ENCODE measurements at regions not wholly inside any gene's neighbourhood (a gene's known extent, or its start where the extent isn't known, plus 50 kb on each side); places are given as distances from the start of the nearest gene placed in this dataset.
"Not testable (repeated sequence)": the region's sequence is repeated elsewhere in the genome, so short reads cannot be mapped to it uniquely, and the experiment has no call there.

DNA sequence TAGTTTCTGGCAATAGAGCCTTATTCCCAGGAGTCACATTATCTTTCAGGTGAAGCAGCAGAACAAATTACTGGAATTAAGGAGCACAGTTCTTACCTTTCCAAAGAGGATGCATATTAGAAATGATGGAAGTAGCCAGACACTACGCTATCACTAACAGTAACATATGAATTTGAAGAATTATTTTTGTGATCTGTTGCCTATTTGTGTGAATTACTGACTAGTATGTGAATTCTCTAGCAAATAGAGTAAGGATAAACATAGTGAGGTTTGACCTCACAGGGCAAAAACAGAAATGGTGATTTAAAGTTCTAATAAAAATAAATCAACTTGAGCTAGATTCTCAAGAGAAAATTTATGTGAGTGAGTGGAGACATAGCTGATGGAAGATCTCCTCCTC, 1299.3 kb downstream of the XPNPEP1 start:
- FAIRE-seq = no peak

DNA sequence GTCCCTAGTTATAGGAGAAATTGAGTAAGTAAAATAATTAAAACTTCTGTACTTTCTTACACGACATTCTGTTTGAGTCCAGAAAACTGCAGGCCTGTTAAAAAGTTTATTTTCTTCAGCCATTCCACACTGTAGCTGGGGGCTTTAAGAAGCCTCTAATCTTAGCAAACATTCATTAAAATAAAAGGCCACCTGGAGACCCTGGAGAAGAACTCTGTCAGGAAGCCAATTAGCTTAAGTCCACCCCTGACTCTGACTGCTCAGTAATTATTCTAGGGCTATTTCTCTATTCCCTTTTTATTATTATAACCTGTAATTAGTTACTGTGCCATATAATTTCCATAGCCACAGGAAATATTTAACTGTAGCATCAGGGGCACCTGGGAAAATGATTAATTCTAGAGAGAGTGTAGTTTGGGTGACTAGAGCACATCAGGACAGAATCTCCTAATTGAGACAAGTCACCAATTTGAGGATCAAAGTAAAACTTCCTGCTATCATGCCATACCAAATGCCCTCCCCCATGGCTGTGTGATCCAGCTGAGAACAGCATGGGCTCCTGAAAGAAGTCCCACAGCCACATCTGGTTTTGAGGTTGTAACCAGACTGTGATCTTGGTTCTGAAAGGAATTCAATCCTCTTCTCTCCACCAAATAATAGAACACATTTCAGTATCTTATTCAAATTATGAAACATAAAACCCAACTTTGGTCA, 1302.3 kb downstream of the XPNPEP1 start:
- FAIRE-seq = no peak

DNA sequence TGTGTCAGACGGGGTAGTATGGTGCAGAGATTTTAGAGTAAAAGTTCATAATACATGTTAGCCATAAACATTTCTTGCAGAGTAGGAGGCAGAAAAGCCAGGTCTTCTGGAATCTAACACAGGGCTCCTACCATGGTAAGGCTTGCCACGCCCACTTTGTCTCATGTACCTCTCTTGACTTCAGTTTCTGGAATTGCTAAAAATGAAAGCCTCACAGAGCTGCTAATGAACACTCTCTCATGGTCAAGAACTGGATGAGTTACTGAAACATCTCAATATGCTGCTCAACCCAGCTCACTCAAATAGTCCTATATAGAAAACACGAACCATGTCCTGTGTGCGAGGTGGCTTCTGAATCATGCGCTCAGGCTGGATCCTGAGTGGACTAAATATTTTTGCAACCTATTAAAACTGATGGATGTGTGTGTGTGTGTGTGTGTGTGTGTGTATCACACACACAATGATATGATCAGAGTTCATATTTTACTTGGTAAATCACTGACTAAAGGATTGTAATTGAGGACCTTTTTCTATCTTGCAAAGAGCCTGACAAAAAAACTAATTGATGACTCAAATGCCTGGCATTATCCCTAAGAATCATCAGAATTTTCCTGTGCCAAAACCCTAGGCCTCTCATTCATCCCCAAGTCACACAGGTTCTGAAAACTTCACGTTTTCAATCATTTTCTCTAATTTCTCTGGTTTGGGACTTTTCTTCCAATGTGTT, 1306.6 kb downstream of the XPNPEP1 start:
- FAIRE-seq = no peak

DNA sequence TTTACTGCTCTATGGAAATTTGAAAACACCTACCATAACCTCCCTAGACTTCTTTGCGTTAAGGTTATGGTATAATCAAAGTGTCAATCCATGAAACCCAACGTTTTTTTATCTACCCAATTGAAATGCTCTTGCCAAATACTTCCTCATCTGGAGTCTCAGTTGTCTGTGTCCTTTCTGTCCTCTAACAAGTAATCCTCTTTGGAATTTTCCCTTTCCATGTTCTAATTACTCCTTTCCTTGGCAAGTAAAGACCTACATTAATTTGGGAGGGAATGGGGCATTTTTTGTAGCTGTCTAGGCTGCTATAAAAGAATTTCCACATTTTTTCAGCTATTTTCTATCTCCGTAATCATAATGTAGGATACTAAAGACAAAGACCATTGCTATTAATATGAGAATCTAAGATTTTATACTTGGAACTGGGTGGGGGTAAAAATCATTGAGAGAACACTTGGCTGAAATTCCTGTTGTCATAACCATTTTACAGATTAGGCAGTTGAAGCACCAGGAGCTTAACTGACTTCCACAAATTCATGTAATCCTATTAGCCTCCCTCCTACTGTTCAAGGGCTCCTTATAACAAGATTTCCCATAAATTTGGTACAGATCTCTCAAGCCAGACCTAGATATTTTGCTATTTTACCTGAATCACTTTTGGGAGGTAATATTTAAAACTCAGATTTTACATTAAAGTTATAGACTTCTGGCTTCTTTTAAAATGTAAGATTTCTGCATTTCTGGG, 1307.6 kb downstream of the XPNPEP1 start:
- no peak for FAIRE-seq

DNA sequence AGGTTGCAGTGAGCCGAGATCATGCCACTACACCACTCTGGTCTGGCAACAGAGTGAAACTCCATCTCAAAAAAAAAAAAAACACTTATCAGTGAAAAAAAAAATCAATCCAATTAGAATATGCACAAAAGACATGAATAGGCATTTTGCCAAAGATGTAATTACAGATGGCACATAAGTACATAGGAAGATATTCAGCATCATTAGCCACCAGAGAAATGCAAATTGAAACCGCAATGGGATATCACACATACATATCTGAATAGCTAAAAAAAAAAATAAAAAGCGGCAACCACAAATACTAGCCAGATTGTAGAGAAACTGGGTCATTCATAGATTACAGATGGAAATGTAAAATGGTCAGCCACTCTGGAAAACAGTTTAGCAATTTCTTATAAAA, 1310.8 kb downstream of the XPNPEP1 start:
- no peak for FAIRE-seq

DNA sequence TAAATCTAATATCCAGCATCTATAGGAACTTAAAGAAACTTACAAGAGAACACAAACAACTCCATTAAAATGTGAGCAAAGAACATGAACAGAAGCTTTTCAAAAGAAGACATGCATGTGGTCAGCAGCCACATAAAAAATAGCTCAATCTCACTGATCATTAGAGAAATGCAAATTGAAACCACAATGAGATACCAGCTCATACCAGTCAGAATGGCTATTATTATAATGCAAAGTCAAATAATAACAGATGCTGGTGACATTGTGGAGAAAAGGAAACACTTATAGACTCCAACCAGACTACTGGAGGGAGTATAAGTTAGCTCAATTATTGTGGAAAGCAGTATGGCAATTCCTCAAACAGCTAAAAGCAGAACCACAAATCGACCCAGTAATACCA, 1314.5 kb downstream of the XPNPEP1 start:
- FAIRE-seq = no peak

DNA sequence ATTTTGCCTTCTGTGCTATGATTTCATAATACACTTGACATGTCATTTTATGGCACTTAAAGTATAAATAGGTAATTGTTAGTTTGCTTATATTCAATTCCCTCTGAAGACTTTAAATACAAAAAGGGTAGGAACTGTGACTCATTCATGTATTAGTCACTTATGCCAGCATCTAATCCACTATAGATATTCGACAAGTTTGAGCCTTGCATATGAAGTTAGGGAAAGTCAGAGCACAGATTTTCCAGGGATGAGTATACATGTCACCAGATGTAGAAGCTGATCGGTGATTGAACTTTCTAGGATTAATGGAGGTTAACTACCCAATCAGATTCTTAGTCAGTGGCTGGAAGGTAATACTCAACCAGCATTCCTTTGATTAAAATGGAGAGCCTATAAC, 1321.5 kb downstream of the XPNPEP1 start:
- no peak for FAIRE-seq

DNA sequence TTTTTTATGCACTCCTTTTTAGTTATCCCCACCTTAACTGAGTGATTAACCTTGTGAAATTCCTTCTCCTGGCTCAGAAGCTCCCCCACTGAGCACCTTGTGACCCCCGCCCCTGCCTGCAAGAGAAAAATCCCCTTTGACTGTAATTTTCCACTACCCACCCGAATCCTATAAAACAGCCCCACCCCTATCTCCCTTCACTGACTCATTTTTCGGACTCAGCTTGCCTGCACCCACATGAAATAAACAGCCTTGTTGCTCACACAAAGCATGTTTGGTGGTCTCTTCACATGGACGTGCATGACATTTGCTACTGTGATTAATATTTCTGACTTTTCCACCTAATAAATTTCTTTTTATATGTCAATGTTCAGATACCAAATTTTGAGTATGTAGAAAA, 1322.8 kb downstream of the XPNPEP1 start:
- FAIRE-seq = not testable (repeated sequence)

DNA sequence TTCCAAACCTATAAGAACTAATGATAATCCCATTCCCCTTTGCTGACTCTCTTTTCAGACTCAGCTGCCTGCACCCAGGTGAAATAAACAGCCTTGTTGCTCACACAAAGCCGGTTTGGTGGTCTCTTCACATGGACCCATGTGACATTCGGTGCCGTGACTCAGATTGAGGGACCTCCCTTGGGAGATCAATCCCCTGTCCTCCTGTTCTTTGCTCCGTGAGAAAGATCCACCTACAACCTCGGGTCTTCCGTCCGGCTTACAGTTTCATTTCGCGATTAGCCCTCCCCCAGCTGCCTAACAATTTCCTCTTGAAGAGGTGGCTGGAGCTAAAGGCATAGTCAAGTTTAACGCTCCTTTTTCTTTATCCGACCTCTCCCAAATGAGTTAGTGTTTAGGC, 1324.0 kb downstream of the XPNPEP1 start:
- not testable (repeated sequence) for FAIRE-seq

DNA sequence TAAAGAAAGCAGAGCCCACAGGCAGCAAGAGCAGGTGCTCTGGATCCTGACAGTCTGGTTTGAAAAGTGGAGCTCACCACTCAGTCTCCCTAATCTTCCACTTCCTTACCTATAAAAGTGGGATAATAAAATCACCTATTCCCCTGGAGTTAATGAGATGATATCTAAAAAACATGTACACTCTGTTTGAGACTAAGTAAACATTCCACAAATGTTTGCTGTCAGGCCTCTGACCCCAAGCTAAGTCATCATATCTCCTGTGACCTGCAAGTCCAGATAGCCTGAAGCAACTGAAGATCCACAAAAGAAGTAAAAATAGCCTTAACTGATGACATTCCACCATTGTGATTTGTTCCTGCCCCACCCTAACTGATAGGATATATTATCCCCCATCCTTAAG, 1324.5 kb downstream of the XPNPEP1 start:
- no peak for FAIRE-seq

DNA sequence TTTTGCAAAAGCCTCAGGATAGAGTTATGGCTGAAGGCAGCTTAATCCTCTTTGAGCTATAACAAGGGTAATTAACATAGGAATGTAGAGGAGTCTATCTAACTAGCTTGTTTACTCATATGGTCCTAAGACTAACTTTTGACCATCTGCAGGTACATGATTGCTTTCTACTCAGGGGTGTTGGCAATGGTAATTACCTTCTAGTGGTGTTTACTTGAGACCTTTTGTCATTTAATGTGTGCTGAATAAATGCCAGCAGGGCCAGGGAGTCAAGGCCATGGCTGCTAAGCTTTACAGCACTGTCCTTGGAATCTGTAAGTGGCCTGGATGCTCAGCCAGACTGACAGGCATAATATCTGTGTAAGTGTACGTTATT, 1325.0 kb downstream of the XPNPEP1 start:
- no peak for FAIRE-seq

DNA sequence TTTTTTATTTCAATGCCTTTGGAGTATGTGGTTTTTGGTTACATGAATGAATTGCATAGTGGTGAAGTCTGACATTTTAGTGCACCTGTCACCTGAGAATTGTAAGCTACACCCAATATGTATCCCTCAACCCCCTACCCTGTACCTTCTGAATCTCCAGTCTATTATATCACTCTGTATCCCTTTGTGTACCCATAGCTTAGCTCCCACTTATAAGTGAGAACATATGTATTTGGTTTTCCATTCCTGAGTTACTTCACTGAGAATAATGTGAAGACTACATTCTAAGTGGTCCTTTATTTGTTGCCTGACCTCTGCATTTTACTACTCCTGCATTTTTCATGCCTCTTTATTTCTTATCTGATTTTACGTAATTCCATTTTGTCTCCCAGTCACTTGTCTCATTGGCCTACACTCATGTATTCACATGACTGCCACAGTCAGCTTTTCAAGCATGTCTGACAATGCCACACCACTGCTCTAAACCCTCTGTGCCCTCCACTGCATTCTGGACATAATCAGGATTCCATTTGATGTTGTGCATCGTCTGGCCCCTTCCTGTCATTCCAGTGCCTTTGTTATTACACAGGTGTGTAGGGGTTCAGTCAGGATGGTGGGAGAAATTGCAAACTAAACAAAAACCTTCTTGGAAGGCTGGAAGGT, 1325.5 kb downstream of the XPNPEP1 start:
- no peak for FAIRE-seq

DNA sequence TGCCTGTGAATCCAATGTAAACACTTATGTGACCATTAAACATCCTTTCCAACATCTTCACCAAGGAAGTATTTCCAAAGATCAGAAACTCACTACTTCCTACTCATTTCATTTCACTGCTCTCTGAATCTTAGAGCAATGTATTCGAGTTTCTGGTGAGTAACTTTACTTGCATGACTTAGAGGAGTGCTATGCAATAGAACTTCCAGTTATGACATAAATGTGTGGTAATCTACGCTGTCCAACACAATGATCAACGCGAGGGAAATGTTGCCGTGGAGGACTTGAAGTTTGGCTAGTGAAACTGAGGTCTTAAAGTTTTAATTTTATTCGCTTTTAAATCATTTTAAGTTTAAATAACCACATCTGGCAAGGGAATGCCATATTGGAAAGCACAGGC, 1326.3 kb downstream of the XPNPEP1 start:
- FAIRE-seq = no peak

DNA sequence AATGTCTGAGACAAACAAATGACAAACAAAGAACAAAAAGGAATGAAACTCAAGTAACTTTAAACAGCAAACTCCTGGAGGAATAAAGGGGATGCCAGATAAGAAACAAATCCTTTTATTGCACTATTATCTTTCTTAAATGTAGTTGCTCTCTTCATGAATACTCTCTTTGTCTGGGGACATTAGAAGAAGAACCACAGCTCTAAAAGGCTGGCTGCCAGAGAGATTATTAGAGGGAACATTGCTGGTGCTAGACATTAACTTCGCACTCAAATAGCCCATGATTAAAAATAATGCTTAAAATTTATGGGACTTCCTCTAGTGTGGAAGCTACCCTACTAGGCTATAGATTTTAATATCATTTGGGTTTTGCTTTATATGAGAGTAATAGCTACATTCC, 1330.4 kb downstream of the XPNPEP1 start:
- no peak for FAIRE-seq

DNA sequence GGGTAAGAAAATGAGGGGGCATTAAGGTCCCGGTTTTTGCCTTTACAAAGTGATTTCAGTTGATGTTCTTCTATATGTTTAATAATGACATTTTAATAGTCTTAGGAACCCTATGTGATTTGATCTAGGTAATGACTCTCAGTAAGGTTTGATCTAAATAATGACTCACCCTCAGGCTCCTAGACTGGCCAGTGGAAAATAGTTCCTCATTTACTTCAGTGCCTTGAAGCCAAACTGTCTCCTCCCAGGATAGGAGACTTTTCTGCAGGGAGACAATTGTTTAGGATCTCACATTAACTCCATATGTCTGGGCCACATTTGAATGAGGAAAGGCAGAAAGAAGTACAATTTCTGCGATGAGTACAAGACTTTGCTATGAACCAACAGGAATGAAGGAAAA, 1331.9 kb downstream of the XPNPEP1 start:
- FAIRE-seq = no peak

DNA sequence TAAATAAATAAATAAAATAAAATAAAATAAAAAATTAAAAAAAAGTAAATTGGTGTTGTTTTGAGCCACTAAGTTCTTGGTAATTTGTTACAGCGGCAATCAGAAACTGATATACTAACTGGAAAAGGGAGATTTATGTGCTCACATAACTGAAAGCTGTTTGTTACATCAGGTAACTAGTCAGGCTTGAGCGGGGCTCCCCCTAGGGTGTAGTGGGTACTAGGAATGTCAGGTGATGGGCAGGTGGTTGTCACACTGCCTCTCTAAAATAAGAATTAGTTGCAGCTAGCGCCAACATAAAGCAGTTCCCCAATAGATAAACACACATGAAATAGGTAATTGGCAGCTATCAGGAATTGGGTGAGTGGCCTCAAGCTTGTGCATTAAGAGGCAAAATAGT, 1336.9 kb downstream of the XPNPEP1 start:
- FAIRE-seq = no peak

DNA sequence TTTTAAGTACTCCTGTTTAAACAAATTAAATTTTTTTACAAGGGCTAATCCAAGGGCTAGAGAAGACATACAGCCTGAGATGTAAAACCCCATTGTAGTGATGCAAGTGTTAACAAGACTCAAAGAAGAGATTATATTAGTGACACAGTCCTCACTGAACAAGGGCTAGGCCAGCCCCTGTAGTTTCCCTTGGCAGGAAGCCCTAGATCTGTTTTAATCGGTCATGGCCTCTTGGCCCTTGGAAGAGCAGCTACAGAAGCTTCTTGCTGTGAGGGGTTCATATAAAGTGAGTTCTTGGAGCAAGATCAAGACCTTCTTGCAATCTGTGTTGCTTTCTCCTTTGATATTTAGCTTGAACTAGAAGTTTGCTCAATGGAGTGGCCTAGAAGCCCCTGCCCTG, 1339.4 kb downstream of the XPNPEP1 start:
- FAIRE-seq = no peak

DNA sequence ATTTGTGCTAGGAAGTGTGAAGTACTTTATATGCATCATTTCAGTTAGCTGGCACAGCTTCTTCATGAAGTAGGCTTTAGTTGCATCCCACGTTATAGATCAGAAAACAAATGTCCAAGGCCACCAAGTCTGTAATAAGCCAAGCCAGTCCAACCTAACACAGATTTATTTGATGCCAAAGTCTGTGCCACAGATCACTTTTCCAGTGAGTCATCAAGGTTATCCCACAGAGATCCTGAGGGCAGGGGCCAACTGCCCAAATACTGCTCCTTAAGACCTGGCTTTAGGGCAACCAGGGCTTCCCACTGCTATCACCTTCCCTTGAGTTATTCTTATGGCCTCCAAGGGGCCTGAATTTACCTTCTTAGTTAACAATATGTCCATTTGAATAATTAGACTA, 1340.4 kb downstream of the XPNPEP1 start:
- no peak for FAIRE-seq

DNA sequence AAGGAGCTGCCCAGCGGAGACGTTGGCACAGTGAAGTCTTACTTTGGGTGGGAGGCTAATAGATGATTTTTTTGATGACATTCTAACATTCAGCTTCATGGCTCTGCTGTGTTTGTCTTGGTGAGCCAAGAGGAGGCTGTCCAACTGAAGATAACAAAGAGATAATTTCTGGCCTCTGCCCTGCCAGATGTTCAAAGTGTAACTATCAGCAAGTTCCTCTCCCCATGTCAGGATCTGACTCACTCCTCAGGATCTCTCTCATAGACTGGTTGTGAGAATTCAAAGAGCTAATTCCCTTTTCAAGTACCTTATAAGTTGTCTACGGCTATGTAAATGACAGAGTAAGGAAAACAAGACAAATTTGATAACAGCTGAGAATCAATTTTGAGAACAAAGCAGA, 1340.9 kb downstream of the XPNPEP1 start:
- FAIRE-seq = no peak

DNA sequence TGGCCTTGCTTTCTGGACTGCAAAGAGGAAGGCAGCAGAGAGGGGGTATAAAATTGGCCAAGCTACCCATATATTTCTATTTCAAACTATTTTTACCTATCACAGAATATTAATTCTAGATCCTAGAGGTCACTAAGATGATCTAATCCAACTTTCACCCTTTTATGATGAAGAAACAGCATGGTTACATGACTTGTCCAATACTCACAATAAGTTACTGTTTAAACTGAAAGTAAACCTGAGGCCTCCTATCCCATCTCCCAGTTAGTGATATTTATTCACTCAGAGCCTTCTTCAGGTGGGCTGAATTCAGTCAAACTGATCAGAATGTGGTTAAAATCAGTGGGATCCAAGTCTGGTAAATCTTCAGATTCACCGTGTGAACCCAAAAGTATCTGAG, 1345.1 kb downstream of the XPNPEP1 start:
- FAIRE-seq = no peak

DNA sequence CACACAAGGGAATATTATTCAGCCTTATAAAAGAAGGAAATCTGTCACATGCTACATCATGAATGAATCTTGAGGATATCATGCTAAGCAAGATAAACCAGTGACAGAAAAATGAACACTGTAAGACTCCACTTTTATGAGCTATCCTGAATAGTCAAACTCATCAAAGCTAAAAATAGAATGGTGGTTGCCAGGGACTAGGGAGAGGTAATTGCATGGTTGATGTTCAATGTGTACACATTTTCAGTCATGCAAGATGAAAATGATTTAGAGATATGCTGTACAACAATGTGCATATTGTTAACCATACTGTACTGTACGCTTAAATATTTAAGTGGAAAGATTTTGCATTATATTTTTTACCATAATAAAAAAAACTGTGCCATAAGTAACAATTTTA, 1349.1 kb downstream of the XPNPEP1 start:
- no peak for FAIRE-seq

DNA sequence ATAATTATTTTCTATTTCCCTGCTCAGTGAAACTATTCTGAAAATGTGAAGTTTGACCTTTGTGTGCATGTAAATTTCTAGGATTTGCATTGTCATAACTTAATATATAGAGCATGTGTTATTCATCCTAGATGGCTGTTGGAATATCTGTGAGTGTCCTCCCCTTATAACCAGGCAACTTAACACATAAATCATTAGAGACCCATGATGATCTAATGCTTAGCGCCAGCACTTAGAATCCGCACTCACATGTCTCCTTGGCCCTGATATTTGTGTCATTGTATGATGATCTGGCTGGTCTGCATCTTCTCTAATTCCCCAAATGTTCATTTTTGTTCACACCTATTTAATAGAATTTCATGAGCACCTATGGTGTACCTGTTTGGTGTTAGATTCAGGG, 1354.5 kb downstream of the XPNPEP1 start:
- FAIRE-seq = no peak

DNA sequence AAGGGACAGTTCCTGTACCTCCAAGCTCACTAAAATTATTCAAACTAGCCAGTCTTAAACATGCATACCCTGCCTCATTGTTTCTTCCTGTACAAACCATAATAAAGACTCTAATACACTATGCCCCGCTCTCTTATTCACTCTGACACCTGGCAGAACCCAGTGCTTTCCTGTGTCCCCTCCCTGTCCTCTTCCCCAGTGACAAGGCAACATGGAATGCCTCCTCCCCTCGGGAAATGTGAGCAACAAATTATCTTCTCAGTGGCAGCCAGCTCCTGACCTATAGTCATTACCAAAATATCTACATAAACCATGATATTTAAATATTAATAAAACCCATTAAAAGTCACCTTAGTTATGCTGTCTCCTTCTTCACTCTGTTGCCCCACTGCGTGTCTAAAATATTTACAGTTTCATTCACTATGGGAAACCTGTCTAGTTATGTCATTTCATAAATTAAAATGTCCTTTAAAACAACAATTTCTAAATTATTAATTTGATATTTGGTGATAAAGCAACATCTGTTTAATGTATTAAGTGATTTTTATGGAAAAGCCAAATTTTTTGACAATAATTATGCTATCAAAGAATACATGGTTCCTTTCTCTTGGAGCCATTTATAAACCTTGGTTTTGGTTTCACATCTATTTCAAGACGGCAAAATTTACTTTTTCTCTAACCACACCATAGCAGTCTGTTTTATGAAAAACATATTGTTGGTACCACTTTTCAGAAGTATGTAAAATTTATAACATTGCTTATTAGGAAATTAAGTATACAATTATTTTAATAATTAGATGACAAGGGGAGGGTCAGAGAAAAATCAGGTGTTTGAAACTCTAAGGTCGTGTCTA, 1355.2 kb downstream of the XPNPEP1 start:
- FAIRE-seq = no peak
